ENCODE measurements at regions not wholly inside any gene's neighbourhood (a gene's known extent, or its start where the extent isn't known, plus 50 kb on each side); places are given as distances from the start of the nearest gene placed in this dataset.

- no peak for TF ChIP-seq ZFX (IDR thresholded peaks at IDR 0.05)
- TF ChIP-seq, protein P1, sequence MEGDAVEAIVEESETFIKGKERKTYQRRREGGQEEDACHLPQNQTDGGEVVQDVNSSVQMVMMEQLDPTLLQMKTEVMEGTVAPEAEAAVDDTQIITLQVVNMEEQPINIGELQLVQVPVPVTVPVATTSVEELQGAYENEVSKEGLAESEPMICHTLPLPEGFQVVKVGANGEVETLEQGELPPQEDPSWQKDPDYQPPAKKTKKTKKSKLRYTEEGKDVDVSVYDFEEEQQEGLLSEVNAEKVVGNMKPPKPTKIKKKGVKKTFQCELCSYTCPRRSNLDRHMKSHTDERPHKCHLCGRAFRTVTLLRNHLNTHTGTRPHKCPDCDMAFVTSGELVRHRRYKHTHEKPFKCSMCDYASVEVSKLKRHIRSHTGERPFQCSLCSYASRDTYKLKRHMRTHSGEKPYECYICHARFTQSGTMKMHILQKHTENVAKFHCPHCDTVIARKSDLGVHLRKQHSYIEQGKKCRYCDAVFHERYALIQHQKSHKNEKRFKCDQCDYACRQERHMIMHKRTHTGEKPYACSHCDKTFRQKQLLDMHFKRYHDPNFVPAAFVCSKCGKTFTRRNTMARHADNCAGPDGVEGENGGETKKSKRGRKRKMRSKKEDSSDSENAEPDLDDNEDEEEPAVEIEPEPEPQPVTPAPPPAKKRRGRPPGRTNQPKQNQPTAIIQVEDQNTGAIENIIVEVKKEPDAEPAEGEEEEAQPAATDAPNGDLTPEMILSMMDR (conservative IDR thresholded peaks at IDR 0.05), result no peak
- no peak overlapping the region for H3K27ac ChIP-seq
Measured at GRCh38 chr1:229162825-229163515, 107.9 kb upstream of the RAB4A start.

DNA sequence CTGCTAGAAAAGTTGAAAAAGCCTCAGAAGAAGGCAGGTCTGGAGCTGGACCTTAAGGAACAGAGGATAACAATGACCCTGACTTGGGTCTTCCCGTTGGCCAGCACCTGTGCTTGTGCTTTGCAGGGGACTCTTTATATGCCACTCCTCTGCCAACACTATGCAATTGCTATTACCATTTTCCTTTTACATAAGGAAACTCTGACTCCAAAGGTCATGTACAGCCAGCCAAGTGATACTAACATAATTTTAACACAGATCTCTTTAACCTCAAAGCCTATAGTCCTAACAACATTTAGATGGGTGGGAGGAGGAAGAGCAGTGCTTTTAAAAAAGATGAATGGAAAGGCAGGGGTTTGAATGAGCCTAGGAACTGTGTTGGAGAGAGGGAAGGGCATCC lies 106.6 kb upstream of the RAB4A start:
- H3K27ac ChIP-seq, result no peak overlapping the region
- TF ChIP-seq, protein P1 (conservative IDR thresholded peaks at IDR 0.05), result no peak
- no peak for TF ChIP-seq ZFX (IDR thresholded peaks at IDR 0.05)

DNA sequence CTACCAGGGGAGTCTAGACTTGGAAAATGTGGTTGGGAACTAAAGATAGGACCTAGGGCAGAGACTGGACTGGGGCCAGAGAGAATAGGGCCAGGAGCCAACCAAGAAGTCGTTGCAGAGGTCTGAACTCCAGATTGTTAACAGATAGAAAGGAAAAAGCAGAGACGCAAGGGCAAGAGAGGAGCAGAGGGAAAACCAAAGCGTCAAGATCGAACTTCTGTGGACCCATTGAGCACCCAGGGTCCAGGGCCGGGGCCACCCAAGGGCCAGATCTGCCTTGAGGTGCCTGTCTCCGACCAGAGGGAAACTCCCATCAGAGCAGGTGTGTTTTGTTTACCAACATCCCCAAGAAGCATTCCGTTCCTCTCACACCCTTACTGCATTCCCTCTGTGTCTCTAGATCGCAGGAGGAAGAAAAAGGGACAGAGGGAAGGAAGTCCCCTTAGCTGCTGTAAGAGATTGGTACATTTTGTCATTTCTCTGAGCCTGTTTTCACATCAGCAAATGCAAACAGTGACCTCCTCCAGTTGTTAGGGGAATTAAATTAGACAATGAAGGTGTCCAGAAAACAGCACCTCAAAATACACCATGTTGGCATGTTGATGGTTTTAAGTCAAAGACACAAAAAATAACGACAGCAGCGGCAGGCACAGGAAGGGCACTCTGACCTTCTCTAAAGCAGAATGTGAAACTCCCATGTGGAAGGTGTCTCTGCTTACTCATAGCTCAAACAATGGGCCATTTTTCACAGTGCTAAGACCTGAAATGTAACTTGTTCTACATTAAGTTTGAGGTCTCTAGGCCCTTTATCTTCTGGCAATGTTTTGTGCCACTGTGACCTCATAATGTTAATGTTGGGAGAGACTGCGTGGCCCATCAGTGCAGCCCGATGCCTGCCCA lies 105.8 kb upstream of the RAB4A start:
- no peak overlapping the region for H3K27ac ChIP-seq
- no peak for TF ChIP-seq ZFX (IDR thresholded peaks at IDR 0.05)
- TF ChIP-seq, protein P1 (conservative IDR thresholded peaks at IDR 0.05), result no peak

GRCh38 chr1:229167318-229167717 lies 103.6 kb upstream of the RAB4A start:
- H3K27ac ChIP-seq, result no peak overlapping the region
- TF ChIP-seq ZFX (IDR thresholded peaks at IDR 0.05), result no peak
- TF ChIP-seq, protein P1 (conservative IDR thresholded peaks at IDR 0.05), result no peak

DNA sequence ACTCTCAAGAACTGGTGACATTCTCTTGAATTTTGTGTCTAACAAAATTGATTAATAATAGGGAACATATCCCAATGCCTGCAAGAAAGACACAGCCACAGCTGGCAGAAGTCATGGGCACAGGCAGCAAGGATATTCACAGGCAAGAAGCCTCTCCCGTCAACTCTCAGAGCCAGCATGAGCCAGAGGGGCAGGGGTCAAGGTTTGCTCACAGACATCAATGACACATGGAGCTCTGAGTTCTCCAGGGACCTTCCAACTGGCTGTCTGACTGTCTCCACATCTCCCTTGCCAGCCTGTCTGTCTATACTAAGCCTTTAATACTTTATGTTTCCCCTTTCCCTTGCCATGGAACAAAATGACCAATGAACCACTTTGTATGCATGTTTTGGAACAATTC lies 101.5 kb upstream of the RAB4A start:
- TF ChIP-seq, protein P1 (conservative IDR thresholded peaks at IDR 0.05), result no peak
- TF ChIP-seq ZFX (IDR thresholded peaks at IDR 0.05), result no peak
- H3K27ac ChIP-seq, result no peak overlapping the region

DNA sequence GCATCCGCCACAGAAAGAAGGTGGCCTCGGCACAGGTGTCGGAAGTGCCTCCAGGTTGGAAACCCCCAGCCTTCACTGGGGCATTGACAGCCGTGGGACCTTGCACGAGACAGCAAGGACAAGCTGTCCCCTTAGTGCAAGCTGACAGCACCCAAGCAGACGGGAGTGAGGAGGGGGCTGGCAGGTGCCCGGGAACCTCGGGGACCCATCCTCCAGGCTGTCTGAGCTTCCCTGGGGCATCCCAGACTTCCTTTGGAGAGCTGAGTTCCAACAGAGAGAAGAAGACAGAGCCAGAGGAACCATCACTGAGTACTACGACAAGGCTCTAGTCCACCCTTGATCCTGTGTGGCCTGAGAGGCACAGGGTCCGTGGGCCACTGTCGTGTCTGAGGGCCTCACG lies 100.6 kb upstream of the RAB4A start:
- TF ChIP-seq, protein P1 (conservative IDR thresholded peaks at IDR 0.05), result no peak
- TF ChIP-seq ZFX (IDR thresholded peaks at IDR 0.05), result no peak

More for the DNA sequence above, 100.6 kb upstream of the RAB4A start:
- H3K27ac ChIP-seq, result no peak overlapping the region

Data from C4-2B (cell line).